ENCODE measurements at regions not wholly inside any gene's neighbourhood (a gene's known extent, or its start where the extent isn't known, plus 50 kb on each side); places are given as distances from the start of the nearest gene placed in this dataset.

- no peak for DNase-seq
These were observed 186.1 kb upstream of the SLITRK2 start for GRCh38 chrX:145631461-145631951.

- no peak for DNase-seq
These were observed 163.1 kb upstream of the SLITRK2 start for GRCh38 chrX:145654486-145654885.

- DNase-seq: no peak
These were observed 143.8 kb upstream of the SLITRK2 start for GRCh38 chrX:145673841-145674240.

- DNase-seq: no peak
These were observed 140.4 kb upstream of the SLITRK2 start for GRCh38 chrX:145677109-145677817.

- DNase-seq: no peak
These were observed 134.9 kb upstream of the SLITRK2 start for GRCh38 chrX:145682518-145683298.

GRCh38 chrX:145687146-145687545, 130.5 kb upstream of the SLITRK2 start:
- DNase-seq: no peak

GRCh38 chrX:145687707-145688106, 129.9 kb upstream of the SLITRK2 start:
- DNase-seq: no peak

GRCh38 chrX:145694048-145694447, 123.6 kb upstream of the SLITRK2 start:
- DNase-seq: no peak

- no peak for DNase-seq
These were observed 101.9 kb upstream of the SLITRK2 start for GRCh38 chrX:145715641-145716138.

GRCh38 chrX:145716226-145716625, 101.4 kb upstream of the SLITRK2 start:
- DNase-seq: no peak

- DNase-seq: no peak
These were observed 90.2 kb upstream of the SLITRK2 start for GRCh38 chrX:145727476-145727875.

- DNase-seq: no peak
These were observed 88.0 kb upstream of the SLITRK2 start for GRCh38 chrX:145729635-145730034.

- no peak for DNase-seq
These were observed 82.6 kb upstream of the SLITRK2 start for GRCh38 chrX:145735036-145735435.

GRCh38 chrX:145751943-145752342, 65.7 kb upstream of the SLITRK2 start:
- no peak for DNase-seq
